K562 (cell line): ENCODE measurements at regions not wholly inside any gene's neighbourhood (a gene's known extent, or its start where the extent isn't known, plus 50 kb on each side); places are given as distances from the start of the nearest gene placed in this dataset.
"Not testable (repeated sequence)": the region's sequence is repeated elsewhere in the genome, so short reads cannot be mapped to it uniquely, and the experiment has no call there.

Source experiments
- ATAC-seq: fragments of 200-7000 bp; cut with Tn5 transposase; 3 replicates; pipeline ENCODE4 v1.9.1; 2020; ENCODE audit warnings: moderate library complexity
- BruUV-seq: library from RNA; stranded (reverse); fragments of 400-500 nt; replicated peaks from 2 replicates; lab custom pipeline; 2021; lab: Mats Ljungman, UMichigan
- CTCF ChIA-PET: fragments of 300-600 bp; formaldehyde crosslinking; extraction: SDS; loops from one replicate; lab custom pipeline; 2021; ENCODE audit warnings: low intra/inter-chr PET ratio; lab: Yijun Ruan, JAX
- POLR2A ChIA-PET: fragments of 300-600, 350-650 bp; sonication (Branson Sonifier 250); formaldehyde crosslinking; extraction: SDS; loops from one replicate; lab custom pipeline; 2021; ENCODE audit warnings: antibody characterized with exemption, inconsistent platforms; lab: Yijun Ruan, JAX
- DNase-seq, 4 experiments: peaks; one replicate each; pipeline versions ENCODE4 v3.0.0 to v3.0.0-alpha.2; 2011 to 2018; ENCODE audit warnings: low spot score in 3 of 4, mixed read lengths in 3 of 4; ENCODE audit errors: extremely low read depth in 1 of 4
- FAIRE-seq: peaks from 2 replicates; lab custom pipeline; 2011; peaks lifted over from hg19 to GRCh38; lab: Jason Lieb, UNC
- H2AFZ ChIP-seq: 2 replicates; pipeline ENCODE4 v1.6.0; 2011; ENCODE audit warnings: low read depth, low read length, control low read depth, inconsistent platforms
- H3K27ac ChIP-seq: fragments of 200-600 bp; 3 replicates; pipeline ENCODE4 v1.8.0; 2011; ENCODE audit warnings: low read depth, mild to moderate bottlenecking, control low read depth, inconsistent platforms, low read length, moderate library complexity, mixed read lengths; ENCODE audit errors: extremely low read depth
- H3K27me3 ChIP-seq, 2 experiments: fragments of 300-600 bp in 1 of 2; 2 replicates in 1 of 2; 3 replicates in 1 of 2; pipeline versions ENCODE4 v1.6.0 to v1.8.0; 2011; ENCODE audit warnings: inconsistent platforms in 2 of 2, low read length in 2 of 2, mild to moderate bottlenecking in 1 of 2, mixed read lengths in 1 of 2, moderate library complexity in 1 of 2; ENCODE audit not compliant: control insufficient read depth in 2 of 2, insufficient read depth in 2 of 2
- H3K36me3 ChIP-seq: fragments of 300-600 bp; 3 replicates; pipeline ENCODE4 v1.8.0; 2011; ENCODE audit warnings: mild to moderate bottlenecking, low read length, inconsistent platforms; ENCODE audit not compliant: control insufficient read depth, insufficient read depth
- H3K4me1 ChIP-seq, 2 experiments: fragments of 200-600 bp in 1 of 2; replicated peaks in 1 of 2; 2 replicates in 1 of 2; 3 replicates in 1 of 2; pipeline versions ENCODE4 v1.5.1 to v1.8.0; 2011; ENCODE audit warnings: inconsistent platforms in 2 of 2, low read length in 2 of 2, mild to moderate bottlenecking in 1 of 2, mixed read lengths in 1 of 2, moderate library complexity in 1 of 2; ENCODE audit not compliant: control insufficient read depth in 2 of 2, insufficient read depth in 2 of 2
- H3K4me2 ChIP-seq: 2 replicates; pipeline ENCODE4 v1.6.1; 2011; ENCODE audit warnings: low read length, control low read depth, inconsistent platforms, mixed read lengths; ENCODE audit not compliant: insufficient read depth
- H3K4me3 ChIP-seq: fragments of 200-600 bp; sonication (generic), shearing (Covaris generic); 2 replicates; pipeline ENCODE4 v1.5.1; 2016; ENCODE audit warnings: control low read depth, inconsistent platforms
- H3K79me2 ChIP-seq: fragments of 200-600 bp; 3 replicates; pipeline ENCODE4 v1.8.0; 2011; ENCODE audit warnings: low read length, inconsistent platforms; ENCODE audit not compliant: control insufficient read depth, insufficient read depth
- H3K9ac ChIP-seq, 2 experiments: 2 replicates each; pipeline versions ENCODE4 v1.6.0 to v1.6.1; 2011; ENCODE audit warnings: low read depth in 2 of 2, low read length in 2 of 2, control low read depth in 1 of 2, inconsistent platforms in 1 of 2, mild to moderate bottlenecking in 1 of 2, mixed read lengths in 1 of 2; ENCODE audit not compliant: insufficient read depth in 1 of 2
- H3K9me1 ChIP-seq: one replicate; pipeline ENCODE4 v1.6.0; 2011; ENCODE audit warnings: inconsistent platforms, mild to moderate bottlenecking, low read length, moderate library complexity; ENCODE audit not compliant: control insufficient read depth, insufficient read depth
- H3K9me3 ChIP-seq: replicated peaks from 2 replicates; pipeline ENCODE4 v1.5.1; 2011; ENCODE audit warnings: low read depth, low read length, inconsistent platforms; ENCODE audit not compliant: control insufficient read depth, insufficient read depth
- H4K20me1 ChIP-seq: replicated peaks from 2 replicates; pipeline ENCODE4 v1.6.1; 2011; ENCODE audit warnings: low read length, inconsistent platforms, mixed read lengths; ENCODE audit not compliant: control insufficient read depth, insufficient read depth
- ARHGAP35 ChIP-seq: fragments of 450-650 bp; IDR thresholded peaks from 2 replicates; pipeline ENCODE4 v1.6.1; 2018; ENCODE audit not compliant: partially characterized antibody
- BACH1 ChIP-seq: fragments of 200-800 bp; sonication (Bioruptor generic); IDR thresholded peaks from 2 replicates; pipeline ENCODE4 v1.6.1; 2016; ENCODE audit warnings: missing genetic modification characterization, missing compliant biosample characterization
- CGGBP1 ChIP-seq: fragments of 250-450 bp; sonication (Bioruptor Pico); IDR thresholded peaks from 2 replicates; pipeline ENCODE4 v1.9.0; 2021; ENCODE audit warnings: mild to moderate bottlenecking
- NFE2L1 ChIP-seq: fragments of 450-650 bp; IDR thresholded peaks from 2 replicates; pipeline ENCODE4 v1.6.1; 2016; ENCODE audit warnings: missing genetic modification characterization, low read depth, mild to moderate bottlenecking, missing compliant biosample characterization, moderate library complexity, borderline replicate concordance
- SRSF1 ChIP-seq: fragments of 200-400 bp; formaldehyde crosslinking; IDR thresholded peaks from 2 replicates; pipeline ENCODE4 v1.6.1; 2017; ENCODE audit warnings: mild to moderate bottlenecking, low read depth, low read length, moderate library complexity
- SUPT5H ChIP-seq: fragments of 450-650 bp; IDR thresholded peaks from 2 replicates; pipeline ENCODE4 v1.6.1; 2016
- ZC3H4 ChIP-seq: sonication (generic); formaldehyde crosslinking; IDR thresholded peaks from 2 replicates; pipeline ENCODE4 v1.9.0; 2021; ENCODE audit warnings: missing genetic modification reagents, borderline replicate concordance
- ZNF134 ChIP-seq: fragments of 250-450 bp; sonication (Bioruptor Pico); conservative IDR thresholded peaks from 2 replicates; pipeline ENCODE4 v1.4.0; 2020
- ZNF584 ChIP-seq: fragments of 200-800 bp; sonication (Bioruptor generic); IDR thresholded peaks from 2 replicates; pipeline ENCODE4 v1.6.1; 2016; ENCODE audit warnings: low read depth, mild to moderate bottlenecking, missing genetic modification characterization, missing compliant biosample characterization
- WGBS: fragments of 100-300 bp; shearing (Covaris generic); methylation state at CpG from one replicate; pipeline ENCODE4 v1.1.6; 2016; ENCODE audit warnings: low coverage, mixed read lengths; ENCODE audit not compliant: insufficient coverage; ENCODE audit errors: missing lambda C conversion rate; 5-methylcytosine and 5-hydroxymethylcytosine counted together
- in situ Hi-C: fragments of 300-500 bp; cut with MboI; formaldehyde crosslinking; loops from 4 replicates; pipeline ENCODE4 v1.15.0; 2018; ENCODE audit warnings: inconsistent platforms, mixed read lengths
- intact Hi-C: fragments of 100-400 bp; cut with micrococcal nuclease; formaldehyde crosslinking; loops from 2 replicates; pipeline ENCODE4 v1.14.2; 2022
- TF ChIP-seq, protein P1 (sequence below): fragments of 450-650 bp; IDR thresholded peaks from 2 replicates; pipeline ENCODE4 v1.6.1; 2014; ENCODE audit warnings: low read depth, mild to moderate bottlenecking, moderate library complexity, borderline replicate concordance

DNA sequence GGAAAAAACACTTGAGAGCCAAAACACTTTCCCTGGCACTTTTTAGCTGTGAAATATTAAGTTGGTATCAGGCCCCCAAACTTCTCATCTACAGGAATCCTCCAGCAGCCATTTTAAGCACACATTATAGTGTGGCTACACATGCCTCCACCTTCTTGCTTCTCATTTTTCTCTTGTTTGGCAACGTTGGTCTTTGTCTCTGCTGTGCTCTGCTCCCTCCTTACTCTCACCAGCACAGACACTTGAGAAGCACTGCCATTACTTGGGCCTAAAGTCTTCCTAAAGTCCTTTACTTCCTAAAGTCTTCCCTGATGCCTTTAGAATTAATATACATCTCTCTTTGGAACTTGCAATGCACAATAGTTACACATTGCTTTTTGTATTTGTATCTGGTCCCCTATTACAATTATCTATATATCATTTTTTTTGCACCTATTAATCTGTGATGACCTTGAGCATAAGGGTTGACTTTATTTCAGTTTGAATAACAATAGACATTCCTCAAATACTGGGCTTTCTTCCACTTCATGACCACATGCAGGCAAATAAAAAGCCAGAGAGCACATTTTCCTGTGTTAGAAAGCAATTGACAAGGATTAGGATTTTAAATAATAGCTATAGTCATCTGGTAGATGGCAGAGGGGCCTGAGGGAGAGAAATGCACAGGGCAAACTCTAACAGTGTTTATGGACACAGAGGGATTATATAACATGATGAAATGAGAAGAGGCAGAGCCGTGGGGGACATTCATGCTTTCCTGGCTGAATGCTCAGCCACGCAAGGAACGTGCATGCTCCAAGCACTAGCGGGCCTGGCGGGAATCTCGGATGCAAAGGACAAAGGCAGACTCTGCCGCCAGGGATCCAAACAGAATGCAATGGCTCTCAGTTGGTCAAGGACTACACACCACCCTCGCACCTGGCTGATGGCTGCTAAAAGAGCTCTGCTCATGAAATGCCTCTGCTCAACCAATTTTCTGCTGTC lies 99.3 kb downstream of the CDC14C start (continued):
- TF ChIP-seq, protein P1, sequence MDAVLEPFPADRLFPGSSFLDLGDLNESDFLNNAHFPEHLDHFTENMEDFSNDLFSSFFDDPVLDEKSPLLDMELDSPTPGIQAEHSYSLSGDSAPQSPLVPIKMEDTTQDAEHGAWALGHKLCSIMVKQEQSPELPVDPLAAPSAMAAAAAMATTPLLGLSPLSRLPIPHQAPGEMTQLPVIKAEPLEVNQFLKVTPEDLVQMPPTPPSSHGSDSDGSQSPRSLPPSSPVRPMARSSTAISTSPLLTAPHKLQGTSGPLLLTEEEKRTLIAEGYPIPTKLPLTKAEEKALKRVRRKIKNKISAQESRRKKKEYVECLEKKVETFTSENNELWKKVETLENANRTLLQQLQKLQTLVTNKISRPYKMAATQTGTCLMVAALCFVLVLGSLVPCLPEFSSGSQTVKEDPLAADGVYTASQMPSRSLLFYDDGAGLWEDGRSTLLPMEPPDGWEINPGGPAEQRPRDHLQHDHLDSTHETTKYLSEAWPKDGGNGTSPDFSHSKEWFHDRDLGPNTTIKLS, result no peak
- TF ChIP-seq CGGBP1 (CRISPR knock-in tag), result no peak
- no peak for TF ChIP-seq NFE2L1 (tag)
- no peak for TF ChIP-seq ZC3H4
- no peak for TF ChIP-seq BACH1
- no peak for TF ChIP-seq ARHGAP35
- TF ChIP-seq SUPT5H, result no peak
- TF ChIP-seq ZNF584, result no peak
- TF ChIP-seq SRSF1, result no peak

DNA sequence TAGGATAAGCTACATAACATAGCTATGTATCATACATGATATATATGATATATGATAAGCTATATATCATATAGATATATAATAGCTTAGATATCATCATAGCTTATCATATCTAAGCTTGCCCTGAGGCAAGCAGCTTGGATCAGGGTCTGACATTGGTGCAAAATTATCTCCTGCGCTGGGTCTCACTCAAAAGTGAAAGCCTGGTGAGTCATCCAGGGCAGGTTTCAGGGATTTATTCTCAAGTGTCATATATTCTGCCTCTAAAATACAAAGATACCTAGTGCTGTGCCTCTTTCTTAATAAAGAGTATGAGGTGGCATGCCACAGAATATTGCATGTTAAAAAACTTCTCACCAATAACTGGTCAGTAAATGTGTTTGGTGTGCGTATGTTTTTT lies 105.9 kb downstream of the CDC14C start:
- Histone ChIP-seq H3K4me3 (no peak overlapping the region), H4K20me1 (no peaks in the 10 kb centered on the region), H3K4me2 (no peak overlapping the region), H3K4me1 (no peaks in the 10 kb centered on the region), H3K36me3 (no peaks in the 10 kb centered on the region), H3K9me1 (no peaks in the 10 kb centered on the region), H3K27me3 (no peaks in the 10 kb centered on the region), H2AFZ (no peak overlapping the region), H3K9me3 (no peaks in the 10 kb centered on the region), H3K9ac (no peak overlapping the region), H3K79me2 (no peaks in the 10 kb centered on the region), H3K27ac (no peak overlapping the region)
- POLR2A ChIA-PET, result interaction anchor here (1.0 kb wide), 1 partner anchor 186 kb away, joined by 3 read pairs; no protein-coding TSS in a partner anchor
- BruUV-seq, result no TSS peak
- FAIRE-seq (no peak), DNase-seq (no peak), ATAC-seq (no peak)
- CTCF ChIA-PET, result no interaction called here
- WGBS, result 7% methylated on average over 2 of the region's 2 CpGs
- TF ChIP-seq ZNF134 (CRISPR knock-in tag), result no peak
- intact Hi-C loops, result no loop called here
- in situ Hi-C loops, result no loop called here

DNA sequence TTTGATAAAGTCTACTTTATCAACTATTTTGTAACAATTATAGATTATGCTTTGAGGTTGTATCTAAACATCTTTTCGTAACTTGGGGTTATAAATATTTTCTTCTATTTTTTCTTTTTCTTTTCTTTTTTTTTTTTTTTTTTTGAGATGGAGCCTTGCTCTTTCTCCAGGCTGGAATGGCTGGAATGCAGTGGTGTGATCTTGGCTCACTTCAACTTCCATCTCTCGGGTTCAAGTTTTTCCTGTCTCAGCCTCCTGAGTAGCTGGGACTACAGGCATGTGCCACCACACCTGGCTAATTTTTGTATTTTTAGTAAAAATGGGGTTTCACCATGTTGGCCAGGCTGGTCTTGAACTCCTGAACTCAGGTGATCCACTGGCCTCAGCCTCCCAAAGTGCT lies 108.8 kb downstream of the CDC14C start:
- in situ Hi-C loops, H4K20me1 ChIP-seq: not testable (repeated sequence)

More for the DNA sequence above, 108.8 kb downstream of the CDC14C start:
- H3K9me3 ChIP-seq, BruUV-seq, ATAC-seq, H3K4me1 ChIP-seq, H3K79me2 ChIP-seq, H2AFZ ChIP-seq, FAIRE-seq, H3K4me2 ChIP-seq, H3K9me1 ChIP-seq, DNase-seq, H3K36me3 ChIP-seq, H3K9ac ChIP-seq, H3K27me3 ChIP-seq, intact Hi-C loops, H3K27ac ChIP-seq, H3K4me3 ChIP-seq, CTCF ChIA-PET, POLR2A ChIA-PET: not testable (repeated sequence)
- WGBS, result 0% methylated on average over 2 of the region's 2 CpGs
